Neural cell (in vitro differentiated cells): ENCODE measurements at regions not wholly inside any gene's neighbourhood (a gene's known extent, or its start where the extent isn't known, plus 50 kb on each side); places are given as distances from the start of the nearest gene placed in this dataset.

Experiments
- H2AFZ ChIP-seq: fragments of 200-600, 300-800 bp; sonication (generic), shearing (Covaris generic); 2 replicates; pipeline ENCODE4 v1.6.0; 2014; ENCODE audit warnings: low read depth, mild to moderate bottlenecking, antibody characterized with exemption, low read length, moderate library complexity
- H3F3A ChIP-seq: fragments of 200-600 bp; shearing (Covaris generic); 2 replicates; pipeline ENCODE4 v1.6.1; 2016; ENCODE audit warnings: mild to moderate bottlenecking, moderate library complexity, mixed read lengths, antibody characterized with exemption, low read length; ENCODE audit not compliant: insufficient read depth, poor library complexity, severe bottlenecking
- H3K27ac ChIP-seq: fragments of 200-600, 300-800 bp; sonication (generic), shearing (Covaris generic); 2 replicates; pipeline ENCODE4 v1.5.1; 2014; ENCODE audit warnings: mild to moderate bottlenecking, low read length, moderate library complexity
- H3K27me3 ChIP-seq: fragments of 300-800, 200-600 bp; sonication (generic), shearing (Covaris generic); 2 replicates; pipeline ENCODE4 v1.6.0; 2014; ENCODE audit warnings: mild to moderate bottlenecking, low read depth, low read length, moderate library complexity; ENCODE audit not compliant: insufficient read depth
- H3K36me3 ChIP-seq: fragments of 300-800, 200-600 bp; sonication (generic), shearing (Covaris generic); 2 replicates; pipeline ENCODE4 v1.5.1; 2014; ENCODE audit warnings: mild to moderate bottlenecking, antibody characterized with exemption, low read length, moderate library complexity; ENCODE audit not compliant: insufficient read depth
- H3K4me2 ChIP-seq: fragments of 300-800, 200-600 bp; sonication (generic), shearing (Covaris generic); 2 replicates; pipeline ENCODE4 v1.6.0; 2014; ENCODE audit warnings: mild to moderate bottlenecking, low read length
- H3K4me3 ChIP-seq: fragments of 300-800, 200-600 bp; sonication (generic), shearing (Covaris generic); 2 replicates; pipeline ENCODE4 v1.5.1; 2014; ENCODE audit warnings: mild to moderate bottlenecking, low read length, moderate library complexity
- H3K79me2 ChIP-seq: fragments of 200-600 bp; shearing (Covaris generic); replicated peaks from 2 replicates; pipeline ENCODE4 v1.6.0; 2014; ENCODE audit warnings: mild to moderate bottlenecking, low read length, moderate library complexity; ENCODE audit not compliant: insufficient read depth
- H3K9ac ChIP-seq: fragments of 300-800, 200-600 bp; sonication (generic), shearing (Covaris generic); 2 replicates; pipeline ENCODE4 v1.6.1; 2016; ENCODE audit warnings: mild to moderate bottlenecking, low read length, mixed read lengths
- H3K9me2 ChIP-seq: fragments of 200-600 bp; shearing (Covaris generic); 2 replicates; pipeline ENCODE4 v1.6.1; 2016; ENCODE audit warnings: mild to moderate bottlenecking, low read length, mixed read lengths; ENCODE audit not compliant: insufficient read depth
- H3K9me3 ChIP-seq: fragments of 200-600, 300-800 bp; sonication (generic), shearing (Covaris generic); 2 replicates; pipeline ENCODE4 v1.6.1; 2016; ENCODE audit warnings: mild to moderate bottlenecking, mixed run types, low read length, moderate library complexity, mixed read lengths
- H4K20me1 ChIP-seq: fragments of 200-600 bp; shearing (Covaris generic); 2 replicates; pipeline ENCODE4 v1.6.1; 2016; ENCODE audit warnings: mild to moderate bottlenecking, mixed run types; ENCODE audit not compliant: insufficient read depth
- CTCF ChIP-seq: fragments of 450-650 bp; IDR thresholded peaks from 2 replicates; pipeline ENCODE4 v1.5.1; 2014; ENCODE audit warnings: antibody characterized with exemption, mild to moderate bottlenecking, moderate library complexity; ENCODE audit not compliant: poor library complexity, severe bottlenecking
- EP300 ChIP-seq: fragments of 450-650 bp; conservative IDR thresholded peaks from 2 replicates; pipeline ENCODE4 v1.6.1; 2014; ENCODE audit warnings: antibody characterized with exemption, mild to moderate bottlenecking, moderate library complexity; ENCODE audit not compliant: poor library complexity, severe bottlenecking
- EZH2 ChIP-seq: fragments of 200-600, 300-800 bp; shearing (Covaris generic), sonication (generic); IDR thresholded peaks from 2 replicates; pipeline ENCODE4 v1.6.1; 2014; ENCODE audit warnings: antibody characterized with exemption, low read length, borderline replicate concordance, mild to moderate bottlenecking; ENCODE audit not compliant: insufficient read depth, poor library complexity, severe bottlenecking
- MXI1 ChIP-seq: fragments of 450-650 bp; conservative IDR thresholded peaks from 2 replicates; pipeline ENCODE4 v1.6.1; 2014; ENCODE audit warnings: antibody characterized with exemption, mild to moderate bottlenecking; ENCODE audit not compliant: poor library complexity, severe bottlenecking
- POLR2AphosphoS5 ChIP-seq: IDR thresholded peaks from 2 replicates; pipeline ENCODE4 v1.6.1; 2012
- RAD21 ChIP-seq: fragments of 450-650 bp; conservative IDR thresholded peaks from 2 replicates; pipeline ENCODE4 v1.6.1; 2014; ENCODE audit warnings: antibody characterized with exemption, mild to moderate bottlenecking, moderate library complexity
- SMC3 ChIP-seq: fragments of 450-650 bp; conservative IDR thresholded peaks from 2 replicates; pipeline ENCODE4 v1.6.1; 2014; ENCODE audit warnings: antibody characterized with exemption, mild to moderate bottlenecking, moderate library complexity; ENCODE audit not compliant: poor library complexity
- TAF1 ChIP-seq: IDR thresholded peaks from 2 replicates; pipeline ENCODE4 v1.6.1; 2012; ENCODE audit warnings: low read depth
- TF ChIP-seq, protein P1 (sequence below): IDR thresholded peaks from 2 replicates; pipeline ENCODE4 v1.6.1; 2012; ENCODE audit warnings: borderline replicate concordance

DNA sequence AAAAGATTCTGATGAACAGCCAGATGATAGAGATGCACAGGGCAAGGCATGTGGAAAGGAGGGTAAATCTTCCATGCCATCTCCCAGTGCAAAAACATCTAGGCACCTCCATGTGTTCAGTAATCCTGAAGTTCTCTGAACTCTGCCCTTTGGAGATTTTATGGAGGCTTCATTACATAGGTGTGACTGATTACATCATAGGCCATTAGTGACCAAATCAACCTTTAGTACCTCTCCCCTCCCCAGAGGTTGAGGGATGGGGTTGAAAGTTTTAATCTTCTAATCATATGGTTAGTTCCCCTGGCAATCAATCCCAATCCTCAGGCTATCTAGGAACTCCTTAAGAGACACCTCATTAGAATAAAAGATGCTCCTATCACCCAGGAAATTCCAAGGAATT, 2190.2 kb upstream of the PIK3C3 start:
- Histone ChIP-seq H3K79me2 (no peaks in the 10 kb centered on the region), H3K4me3 (no peak overlapping the region), H3K9me3 (no peaks in the 10 kb centered on the region), H3K36me3 (no peaks in the 10 kb centered on the region), H3K9me2 (no peaks in the 10 kb centered on the region), H4K20me1 (no peaks in the 10 kb centered on the region), H3K9ac (no peak overlapping the region), H3K4me2 (no peak overlapping the region), H3F3A (no peaks in the 10 kb centered on the region), H3K27ac (no peak overlapping the region), H2AFZ (no peak overlapping the region), H3K27me3 (no peaks in the 10 kb centered on the region)
- TF ChIP-seq TAF1 (no peak), EP300 (no peak), RAD21 (no peak), POLR2AphosphoS5 (no peak), EZH2 (no peak), SMC3 (no peak), CTCF (no peak), MXI1 (no peak)
- TF ChIP-seq, protein P1, sequence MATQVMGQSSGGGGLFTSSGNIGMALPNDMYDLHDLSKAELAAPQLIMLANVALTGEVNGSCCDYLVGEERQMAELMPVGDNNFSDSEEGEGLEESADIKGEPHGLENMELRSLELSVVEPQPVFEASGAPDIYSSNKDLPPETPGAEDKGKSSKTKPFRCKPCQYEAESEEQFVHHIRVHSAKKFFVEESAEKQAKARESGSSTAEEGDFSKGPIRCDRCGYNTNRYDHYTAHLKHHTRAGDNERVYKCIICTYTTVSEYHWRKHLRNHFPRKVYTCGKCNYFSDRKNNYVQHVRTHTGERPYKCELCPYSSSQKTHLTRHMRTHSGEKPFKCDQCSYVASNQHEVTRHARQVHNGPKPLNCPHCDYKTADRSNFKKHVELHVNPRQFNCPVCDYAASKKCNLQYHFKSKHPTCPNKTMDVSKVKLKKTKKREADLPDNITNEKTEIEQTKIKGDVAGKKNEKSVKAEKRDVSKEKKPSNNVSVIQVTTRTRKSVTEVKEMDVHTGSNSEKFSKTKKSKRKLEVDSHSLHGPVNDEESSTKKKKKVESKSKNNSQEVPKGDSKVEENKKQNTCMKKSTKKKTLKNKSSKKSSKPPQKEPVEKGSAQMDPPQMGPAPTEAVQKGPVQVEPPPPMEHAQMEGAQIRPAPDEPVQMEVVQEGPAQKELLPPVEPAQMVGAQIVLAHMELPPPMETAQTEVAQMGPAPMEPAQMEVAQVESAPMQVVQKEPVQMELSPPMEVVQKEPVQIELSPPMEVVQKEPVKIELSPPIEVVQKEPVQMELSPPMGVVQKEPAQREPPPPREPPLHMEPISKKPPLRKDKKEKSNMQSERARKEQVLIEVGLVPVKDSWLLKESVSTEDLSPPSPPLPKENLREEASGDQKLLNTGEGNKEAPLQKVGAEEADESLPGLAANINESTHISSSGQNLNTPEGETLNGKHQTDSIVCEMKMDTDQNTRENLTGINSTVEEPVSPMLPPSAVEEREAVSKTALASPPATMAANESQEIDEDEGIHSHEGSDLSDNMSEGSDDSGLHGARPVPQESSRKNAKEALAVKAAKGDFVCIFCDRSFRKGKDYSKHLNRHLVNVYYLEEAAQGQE = no peak

GRCh38 chr18:39761273-39761672, 2193.8 kb upstream of the PIK3C3 start:
- Histone ChIP-seq H3K27me3 (no peaks in the 10 kb centered on the region), H3K9me3 (no peaks in the 10 kb centered on the region), H3K36me3 (no peaks in the 10 kb centered on the region), H2AFZ (no peak overlapping the region), H3K4me2 (no peak overlapping the region), H3K4me3 (no peak overlapping the region), H3K9ac (no peak overlapping the region), H3K79me2 (no peaks in the 10 kb centered on the region), H3K9me2 (no peaks in the 10 kb centered on the region), H4K20me1 (no peaks in the 10 kb centered on the region), H3F3A (no peaks in the 10 kb centered on the region), H3K27ac (no peak overlapping the region)
- TF ChIP-seq RAD21 = no peak
- TF ChIP-seq SMC3 = no peak
- no peak for TF ChIP-seq TAF1
- no peak for TF ChIP-seq POLR2AphosphoS5
- TF ChIP-seq MXI1 = no peak
- no peak for TF ChIP-seq CTCF
- no peak for TF ChIP-seq EZH2
